WTC11 (cell line): ENCODE measurements at regions not wholly inside any gene's neighbourhood (a gene's known extent, or its start where the extent isn't known, plus 50 kb on each side); places are given as distances from the start of the nearest gene placed in this dataset.

ENCODE experiments used
- JUN ChIP-seq: sonication (generic); formaldehyde crosslinking; IDR thresholded peaks from 2 replicates; pipeline ENCODE4 v1.8.0; 2023; ENCODE audit warnings: mild to moderate bottlenecking, missing genetic modification reagents
- NFE2L1 ChIP-seq: sonication (generic); formaldehyde crosslinking; IDR thresholded peaks from 2 replicates; pipeline ENCODE4 v1.8.1; 2023; ENCODE audit warnings: missing genetic modification reagents
- NR1H2 ChIP-seq: sonication (generic); formaldehyde crosslinking; IDR thresholded peaks from 2 replicates; pipeline ENCODE4 v1.9.0; 2021; ENCODE audit warnings: mild to moderate bottlenecking, moderate library complexity, missing genetic modification reagents
- NR2C2 ChIP-seq: sonication (generic); formaldehyde crosslinking; IDR thresholded peaks from 2 replicates; pipeline ENCODE4 v1.8.0; 2022; ENCODE audit warnings: mild to moderate bottlenecking, missing genetic modification reagents
- PRRX2 ChIP-seq: fragments of 250-450 bp; sonication (Bioruptor Pico); IDR thresholded peaks from 2 replicates; pipeline ENCODE4 v1.8.0; 2021; ENCODE audit warnings: mild to moderate bottlenecking
- SP1 ChIP-seq: sonication (generic); formaldehyde crosslinking; conservative IDR thresholded peaks from 2 replicates; pipeline ENCODE4 v1.8.1; 2022; ENCODE audit warnings: missing genetic modification reagents
- TCF7 ChIP-seq: sonication (generic); formaldehyde crosslinking; IDR thresholded peaks from 2 replicates; pipeline ENCODE4 v1.8.0; 2022; ENCODE audit warnings: mild to moderate bottlenecking, low read depth, missing genetic modification reagents, moderate library complexity
- TF ChIP-seq, protein P1 (sequence below): fragments of 200-600 bp; IDR thresholded peaks from 2 replicates; pipeline ENCODE4 v1.8.0; 2022; ENCODE audit warnings: antibody characterized with exemption
- TF ChIP-seq, protein P2 (sequence below): sonication (generic); formaldehyde crosslinking; IDR thresholded peaks from 2 replicates; pipeline ENCODE4 v1.8.0; 2022; ENCODE audit warnings: mild to moderate bottlenecking, missing genetic modification reagents
- TF ChIP-seq, protein P3 (sequence below): sonication (generic); formaldehyde crosslinking; IDR thresholded peaks from 2 replicates; pipeline ENCODE4 v1.8.1; 2023; ENCODE audit warnings: mild to moderate bottlenecking, missing genetic modification reagents, moderate library complexity
- TF ChIP-seq, protein P4 (sequence below): sonication (generic); formaldehyde crosslinking; IDR thresholded peaks from 2 replicates; pipeline ENCODE4 v1.8.0; 2022; ENCODE audit warnings: mild to moderate bottlenecking, missing genetic modification reagents
- TF ChIP-seq, protein P5 (sequence below): sonication (generic); formaldehyde crosslinking; IDR thresholded peaks from 2 replicates; pipeline ENCODE4 v1.8.1; 2022; ENCODE audit warnings: mild to moderate bottlenecking, moderate library complexity, missing genetic modification reagents
- TF ChIP-seq, protein P6 (sequence below): sonication (generic); formaldehyde crosslinking; IDR thresholded peaks from 2 replicates; pipeline ENCODE4 v1.8.1; 2023; ENCODE audit warnings: mild to moderate bottlenecking, missing genetic modification reagents
- TF ChIP-seq, protein P7 (sequence below): sonication (generic); formaldehyde crosslinking; IDR thresholded peaks from 2 replicates; pipeline ENCODE4 v1.8.0; 2023; ENCODE audit warnings: missing genetic modification reagents

DNA sequence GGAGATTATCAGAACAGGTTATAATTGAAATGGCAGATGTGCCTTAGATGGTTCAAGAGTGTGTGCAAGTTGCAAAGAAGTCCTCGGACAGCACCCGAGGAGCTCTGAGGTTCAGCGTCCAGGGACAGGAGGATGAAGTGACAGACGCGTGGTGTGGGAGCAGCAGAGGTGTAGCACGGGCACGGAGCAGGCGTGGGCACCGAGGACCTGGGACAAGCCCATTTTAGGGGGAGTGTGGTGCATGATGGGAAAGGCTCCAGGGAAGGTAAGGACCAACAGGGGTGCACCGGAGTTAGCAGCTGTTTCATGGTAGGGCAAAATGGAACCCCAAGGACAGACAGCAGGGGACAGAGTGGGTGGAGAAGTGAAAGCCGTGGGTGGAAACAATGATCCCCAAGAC, 56.3 kb upstream of the BACE2 start:
- TF ChIP-seq, protein P1, sequence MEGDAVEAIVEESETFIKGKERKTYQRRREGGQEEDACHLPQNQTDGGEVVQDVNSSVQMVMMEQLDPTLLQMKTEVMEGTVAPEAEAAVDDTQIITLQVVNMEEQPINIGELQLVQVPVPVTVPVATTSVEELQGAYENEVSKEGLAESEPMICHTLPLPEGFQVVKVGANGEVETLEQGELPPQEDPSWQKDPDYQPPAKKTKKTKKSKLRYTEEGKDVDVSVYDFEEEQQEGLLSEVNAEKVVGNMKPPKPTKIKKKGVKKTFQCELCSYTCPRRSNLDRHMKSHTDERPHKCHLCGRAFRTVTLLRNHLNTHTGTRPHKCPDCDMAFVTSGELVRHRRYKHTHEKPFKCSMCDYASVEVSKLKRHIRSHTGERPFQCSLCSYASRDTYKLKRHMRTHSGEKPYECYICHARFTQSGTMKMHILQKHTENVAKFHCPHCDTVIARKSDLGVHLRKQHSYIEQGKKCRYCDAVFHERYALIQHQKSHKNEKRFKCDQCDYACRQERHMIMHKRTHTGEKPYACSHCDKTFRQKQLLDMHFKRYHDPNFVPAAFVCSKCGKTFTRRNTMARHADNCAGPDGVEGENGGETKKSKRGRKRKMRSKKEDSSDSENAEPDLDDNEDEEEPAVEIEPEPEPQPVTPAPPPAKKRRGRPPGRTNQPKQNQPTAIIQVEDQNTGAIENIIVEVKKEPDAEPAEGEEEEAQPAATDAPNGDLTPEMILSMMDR = no peak
- TF ChIP-seq, protein P2, sequence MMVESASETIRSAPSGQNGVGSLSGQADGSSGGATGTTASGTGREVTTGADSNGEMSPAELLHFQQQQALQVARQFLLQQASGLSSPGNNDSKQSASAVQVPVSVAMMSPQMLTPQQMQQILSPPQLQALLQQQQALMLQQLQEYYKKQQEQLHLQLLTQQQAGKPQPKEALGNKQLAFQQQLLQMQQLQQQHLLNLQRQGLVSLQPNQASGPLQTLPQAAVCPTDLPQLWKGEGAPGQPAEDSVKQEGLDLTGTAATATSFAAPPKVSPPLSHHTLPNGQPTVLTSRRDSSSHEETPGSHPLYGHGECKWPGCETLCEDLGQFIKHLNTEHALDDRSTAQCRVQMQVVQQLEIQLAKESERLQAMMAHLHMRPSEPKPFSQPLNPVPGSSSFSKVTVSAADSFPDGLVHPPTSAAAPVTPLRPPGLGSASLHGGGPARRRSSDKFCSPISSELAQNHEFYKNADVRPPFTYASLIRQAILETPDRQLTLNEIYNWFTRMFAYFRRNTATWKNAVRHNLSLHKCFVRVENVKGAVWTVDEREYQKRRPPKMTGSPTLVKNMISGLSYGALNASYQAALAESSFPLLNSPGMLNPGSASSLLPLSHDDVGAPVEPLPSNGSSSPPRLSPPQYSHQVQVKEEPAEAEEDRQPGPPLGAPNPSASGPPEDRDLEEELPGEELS = no peak
- TF ChIP-seq, protein P3, sequence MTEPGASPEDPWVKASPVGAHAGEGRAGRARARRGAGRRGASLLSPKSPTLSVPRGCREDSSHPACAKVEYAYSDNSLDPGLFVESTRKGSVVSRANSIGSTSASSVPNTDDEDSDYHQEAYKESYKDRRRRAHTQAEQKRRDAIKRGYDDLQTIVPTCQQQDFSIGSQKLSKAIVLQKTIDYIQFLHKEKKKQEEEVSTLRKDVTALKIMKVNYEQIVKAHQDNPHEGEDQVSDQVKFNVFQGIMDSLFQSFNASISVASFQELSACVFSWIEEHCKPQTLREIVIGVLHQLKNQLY (CRISPR knock-in tag) = no peak
- no peak for TF ChIP-seq SP1 (CRISPR knock-in tag)
- TF ChIP-seq TCF7 (CRISPR knock-in tag) = no peak
- no peak for TF ChIP-seq PRRX2
- TF ChIP-seq, protein P4, sequence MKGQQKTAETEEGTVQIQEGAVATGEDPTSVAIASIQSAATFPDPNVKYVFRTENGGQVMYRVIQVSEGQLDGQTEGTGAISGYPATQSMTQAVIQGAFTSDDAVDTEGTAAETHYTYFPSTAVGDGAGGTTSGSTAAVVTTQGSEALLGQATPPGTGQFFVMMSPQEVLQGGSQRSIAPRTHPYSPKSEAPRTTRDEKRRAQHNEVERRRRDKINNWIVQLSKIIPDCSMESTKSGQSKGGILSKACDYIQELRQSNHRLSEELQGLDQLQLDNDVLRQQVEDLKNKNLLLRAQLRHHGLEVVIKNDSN (CRISPR knock-in tag) = no peak
- TF ChIP-seq, protein P5, sequence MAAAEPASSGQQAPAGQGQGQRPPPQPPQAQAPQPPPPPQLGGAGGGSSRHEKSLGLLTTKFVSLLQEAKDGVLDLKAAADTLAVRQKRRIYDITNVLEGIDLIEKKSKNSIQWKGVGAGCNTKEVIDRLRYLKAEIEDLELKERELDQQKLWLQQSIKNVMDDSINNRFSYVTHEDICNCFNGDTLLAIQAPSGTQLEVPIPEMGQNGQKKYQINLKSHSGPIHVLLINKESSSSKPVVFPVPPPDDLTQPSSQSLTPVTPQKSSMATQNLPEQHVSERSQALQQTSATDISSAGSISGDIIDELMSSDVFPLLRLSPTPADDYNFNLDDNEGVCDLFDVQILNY (CRISPR knock-in tag) = no peak
- TF ChIP-seq, protein P6, sequence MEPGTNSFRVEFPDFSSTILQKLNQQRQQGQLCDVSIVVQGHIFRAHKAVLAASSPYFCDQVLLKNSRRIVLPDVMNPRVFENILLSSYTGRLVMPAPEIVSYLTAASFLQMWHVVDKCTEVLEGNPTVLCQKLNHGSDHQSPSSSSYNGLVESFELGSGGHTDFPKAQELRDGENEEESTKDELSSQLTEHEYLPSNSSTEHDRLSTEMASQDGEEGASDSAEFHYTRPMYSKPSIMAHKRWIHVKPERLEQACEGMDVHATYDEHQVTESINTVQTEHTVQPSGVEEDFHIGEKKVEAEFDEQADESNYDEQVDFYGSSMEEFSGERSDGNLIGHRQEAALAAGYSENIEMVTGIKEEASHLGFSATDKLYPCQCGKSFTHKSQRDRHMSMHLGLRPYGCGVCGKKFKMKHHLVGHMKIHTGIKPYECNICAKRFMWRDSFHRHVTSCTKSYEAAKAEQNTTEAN = no peak
- TF ChIP-seq, protein P7, sequence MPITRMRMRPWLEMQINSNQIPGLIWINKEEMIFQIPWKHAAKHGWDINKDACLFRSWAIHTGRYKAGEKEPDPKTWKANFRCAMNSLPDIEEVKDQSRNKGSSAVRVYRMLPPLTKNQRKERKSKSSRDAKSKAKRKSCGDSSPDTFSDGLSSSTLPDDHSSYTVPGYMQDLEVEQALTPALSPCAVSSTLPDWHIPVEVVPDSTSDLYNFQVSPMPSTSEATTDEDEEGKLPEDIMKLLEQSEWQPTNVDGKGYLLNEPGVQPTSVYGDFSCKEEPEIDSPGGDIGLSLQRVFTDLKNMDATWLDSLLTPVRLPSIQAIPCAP (CRISPR knock-in tag) = no peak
- TF ChIP-seq JUN (CRISPR knock-in tag) = no peak
- TF ChIP-seq NR1H2 (CRISPR knock-in tag) = no peak
- no peak for TF ChIP-seq NFE2L1 (CRISPR knock-in tag)
- TF ChIP-seq NR2C2 (CRISPR knock-in tag) = no peak
